Uterus (tissue), 3 donors: ENCODE measurements at regions not wholly inside any gene's neighbourhood (a gene's known extent, or its start where the extent isn't known, plus 50 kb on each side); places are given as distances from the start of the nearest gene placed in this dataset.
"Not testable (repeated sequence)": the region's sequence is repeated elsewhere in the genome, so short reads cannot be mapped to it uniquely, and the experiment has no call there.

Source experiments
- DNase-seq, 2 donors: peaks; one replicate each; pipeline ENCODE4 v3.0.0-alpha.2; 2019 to 2020
- H3K27ac ChIP-seq, 2 donors: fragments of 200-600 bp; sonication (generic); 1 replicate in 1 of 2; 2 replicates in 1 of 2; pipeline ENCODE4 v1.5.1; 2016 to 2018
- H3K27me3 ChIP-seq, 2 donors: fragments of 200-600 bp; sonication (generic); one replicate each; pipeline ENCODE4 v1.5.1; 2018 to 2019; ENCODE audit warnings: control low read depth in 1 of 2
- H3K36me3 ChIP-seq, 2 donors: fragments of 200-600 bp; sonication (generic); one replicate each; pipeline ENCODE4 v1.5.1; 2019; ENCODE audit warnings: control low read depth in 1 of 2
- H3K4me1 ChIP-seq, 2 donors: fragments of 200-600 bp; sonication (generic); one replicate each; pipeline ENCODE4 v1.5.1; 2018 to 2019; ENCODE audit warnings: control low read depth in 1 of 2
- H3K4me3 ChIP-seq, 2 donors: fragments of 200-600 bp; sonication (generic); 1 replicate in 1 of 2; 2 replicates in 1 of 2; pipeline ENCODE4 v1.5.1; 2018 to 2019; ENCODE audit warnings: mild to moderate bottlenecking in 1 of 2
- H3K9me3 ChIP-seq, 2 donors: fragments of 200-600 bp; sonication (generic); one replicate each; pipeline ENCODE4 v1.5.1; 2019; ENCODE audit warnings: control low read depth in 1 of 2
- POLR2A ChIP-seq, 2 donors: fragments of 450-650 bp; IDR thresholded peaks; one replicate each; pipeline ENCODE4 v1.6.1; 2016; ENCODE audit warnings: antibody characterized with exemption in 2 of 2, mild to moderate bottlenecking in 1 of 2, moderate library complexity in 1 of 2
- intact Hi-C: fragments of 100-400 bp; cut with DNase I; formaldehyde crosslinking; loops from one replicate; pipeline ENCODE4 v1.15.1; 2023; ENCODE audit warnings: low total_unique reads
- TF ChIP-seq, protein P1 (sequence below), 4 experiments: fragments of 200-600 bp in 2 of 4; fragments of 450-650 bp in 2 of 4; sonication (generic) in 2 of 4; IDR thresholded peaks; one replicate each; pipeline ENCODE4 v1.5.1; 2016 to 2019; ENCODE audit warnings: antibody characterized with exemption in 4 of 4, mild to moderate bottlenecking in 2 of 4, moderate library complexity in 1 of 4
- donor health status: DM: yes; HTN: yes; CAD: no.

DNA sequence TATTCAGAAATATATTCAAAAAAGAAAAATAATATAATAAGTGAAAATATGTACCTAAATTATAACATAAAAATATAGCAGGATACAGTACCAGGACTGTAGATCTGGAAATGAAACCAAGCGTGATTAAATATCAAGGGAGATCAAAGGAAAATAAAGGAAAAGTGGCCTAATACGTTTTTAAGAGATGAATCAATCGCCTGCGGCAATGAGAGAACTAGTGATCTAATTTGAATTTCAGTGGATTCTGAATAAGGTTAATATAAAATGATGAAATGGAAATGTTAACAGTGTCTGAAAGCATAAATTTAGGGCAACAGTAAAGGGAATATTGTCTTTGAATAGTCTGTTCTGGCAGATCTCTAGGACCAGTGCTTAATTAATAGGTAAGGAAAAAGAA is 1761.9 kb upstream of the ACO1 start:
- no peak for DNase-seq
- TF ChIP-seq POLR2A (IDR thresholded peaks at IDR 0.05), result no peak
- TF ChIP-seq, protein P1, sequence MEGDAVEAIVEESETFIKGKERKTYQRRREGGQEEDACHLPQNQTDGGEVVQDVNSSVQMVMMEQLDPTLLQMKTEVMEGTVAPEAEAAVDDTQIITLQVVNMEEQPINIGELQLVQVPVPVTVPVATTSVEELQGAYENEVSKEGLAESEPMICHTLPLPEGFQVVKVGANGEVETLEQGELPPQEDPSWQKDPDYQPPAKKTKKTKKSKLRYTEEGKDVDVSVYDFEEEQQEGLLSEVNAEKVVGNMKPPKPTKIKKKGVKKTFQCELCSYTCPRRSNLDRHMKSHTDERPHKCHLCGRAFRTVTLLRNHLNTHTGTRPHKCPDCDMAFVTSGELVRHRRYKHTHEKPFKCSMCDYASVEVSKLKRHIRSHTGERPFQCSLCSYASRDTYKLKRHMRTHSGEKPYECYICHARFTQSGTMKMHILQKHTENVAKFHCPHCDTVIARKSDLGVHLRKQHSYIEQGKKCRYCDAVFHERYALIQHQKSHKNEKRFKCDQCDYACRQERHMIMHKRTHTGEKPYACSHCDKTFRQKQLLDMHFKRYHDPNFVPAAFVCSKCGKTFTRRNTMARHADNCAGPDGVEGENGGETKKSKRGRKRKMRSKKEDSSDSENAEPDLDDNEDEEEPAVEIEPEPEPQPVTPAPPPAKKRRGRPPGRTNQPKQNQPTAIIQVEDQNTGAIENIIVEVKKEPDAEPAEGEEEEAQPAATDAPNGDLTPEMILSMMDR (IDR thresholded peaks at IDR 0.05), result no peak
- no peaks in the 10 kb centered on the region for H3K4me1 ChIP-seq
- no peak overlapping the region for H3K27ac ChIP-seq
- H3K4me3 ChIP-seq, result no peak overlapping the region
- intact Hi-C loops, result no loop called here
- H3K9me3 ChIP-seq, result no peaks in the 10 kb centered on the region
- no peaks in the 10 kb centered on the region for H3K27me3 ChIP-seq
- no peaks in the 10 kb centered on the region for H3K36me3 ChIP-seq

DNA sequence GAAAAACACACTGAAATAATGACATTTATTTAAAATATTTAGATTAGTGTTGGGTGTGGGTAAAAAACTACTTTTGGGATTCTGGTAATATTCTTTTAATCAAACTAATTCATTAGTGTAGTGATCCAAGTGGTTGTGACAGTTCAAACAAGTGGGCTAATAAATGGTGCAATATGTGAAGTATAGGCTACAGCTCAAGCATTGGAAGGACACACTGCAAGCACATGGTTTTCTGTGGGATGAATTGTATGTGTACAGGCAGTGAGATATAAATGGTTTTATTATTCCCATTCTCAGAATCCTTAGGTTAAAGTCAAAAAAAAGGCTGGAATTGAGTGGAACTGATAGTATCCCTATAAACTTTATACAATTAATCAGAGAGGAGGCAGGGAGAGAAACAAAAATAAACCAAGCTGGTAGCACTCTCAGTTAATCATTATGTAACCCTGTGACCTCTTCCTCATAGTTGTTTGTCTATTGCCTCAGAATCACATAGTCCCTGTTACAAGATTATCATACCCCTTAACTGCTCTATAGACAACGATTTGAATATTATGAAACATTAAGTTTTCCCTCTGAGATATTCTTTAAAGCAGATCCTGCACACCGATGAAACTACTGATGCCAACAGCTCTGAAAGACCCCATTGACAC is 1755.4 kb upstream of the ACO1 start:
- Histone ChIP-seq H3K36me3 (no peaks in the 10 kb centered on the region), H3K27me3 (no peaks in the 10 kb centered on the region)
- intact Hi-C loops, result no loop called here

DNA sequence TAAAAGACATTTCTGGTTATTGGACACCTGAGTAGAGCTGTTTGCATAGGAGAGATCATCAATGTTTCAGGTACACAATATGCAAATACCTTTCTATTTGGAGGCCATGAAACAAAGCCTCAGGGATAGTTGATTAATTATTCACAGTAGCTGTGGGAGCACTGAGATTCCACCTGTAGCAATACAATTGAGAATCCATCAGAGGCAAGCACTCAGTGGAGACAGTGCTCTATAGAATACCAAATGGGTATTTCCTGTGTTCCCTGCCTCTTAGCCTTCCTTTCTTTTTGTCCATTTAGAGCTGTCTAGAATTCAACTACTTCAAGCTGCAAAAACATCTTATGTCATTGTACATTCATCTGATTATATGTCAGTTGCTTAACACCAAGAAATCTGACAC is 1754.0 kb upstream of the ACO1 start:
- no peak for TF ChIP-seq POLR2A (IDR thresholded peaks at IDR 0.05)
- TF ChIP-seq, protein P1 (IDR thresholded peaks at IDR 0.05), result no peak
- H3K27ac ChIP-seq, result no peak overlapping the region
- no peaks in the 10 kb centered on the region for H3K27me3 ChIP-seq
- no peaks in the 10 kb centered on the region for H3K9me3 ChIP-seq
- no peak for DNase-seq
- intact Hi-C loops, result no loop called here
- no peaks in the 10 kb centered on the region for H3K4me1 ChIP-seq
- no peak overlapping the region for H3K4me3 ChIP-seq
- no peaks in the 10 kb centered on the region for H3K36me3 ChIP-seq

More for the DNA sequence above, 1755.4 kb upstream of the ACO1 start:
- Histone ChIP-seq H3K9me3 (no peaks in the 10 kb centered on the region), H3K4me1 (no peaks in the 10 kb centered on the region), H3K27ac (no peak overlapping the region), H3K4me3 (no peak overlapping the region)
- TF ChIP-seq, protein P1 (IDR thresholded peaks at IDR 0.05), result no peak
- no peak for TF ChIP-seq POLR2A (IDR thresholded peaks at IDR 0.05)
- DNase-seq, result no peak

DNA sequence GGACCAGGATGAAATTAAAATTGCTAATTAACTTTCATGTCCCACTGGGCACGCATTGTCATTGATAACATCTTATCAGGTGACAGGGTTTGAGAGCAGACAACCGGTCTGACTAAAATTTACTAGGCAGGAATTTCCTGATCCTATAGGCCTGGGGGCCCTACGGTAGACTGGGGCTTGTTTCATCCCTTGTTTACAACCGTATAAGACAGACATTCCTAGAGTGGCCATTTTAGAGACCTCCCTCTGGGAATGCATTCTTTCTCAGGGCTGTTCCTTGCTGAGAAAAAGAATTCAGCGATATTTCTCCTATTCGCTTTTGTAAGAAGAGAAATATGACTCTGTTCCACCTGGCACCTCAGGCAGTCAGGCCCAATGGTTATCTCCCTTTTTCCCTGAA is 1737.8 kb upstream of the ACO1 start:
- DNase-seq, H3K36me3 ChIP-seq, H3K4me3 ChIP-seq, H3K4me1 ChIP-seq, H3K9me3 ChIP-seq, H3K27ac ChIP-seq, intact Hi-C loops, H3K27me3 ChIP-seq: not testable (repeated sequence)

DNA sequence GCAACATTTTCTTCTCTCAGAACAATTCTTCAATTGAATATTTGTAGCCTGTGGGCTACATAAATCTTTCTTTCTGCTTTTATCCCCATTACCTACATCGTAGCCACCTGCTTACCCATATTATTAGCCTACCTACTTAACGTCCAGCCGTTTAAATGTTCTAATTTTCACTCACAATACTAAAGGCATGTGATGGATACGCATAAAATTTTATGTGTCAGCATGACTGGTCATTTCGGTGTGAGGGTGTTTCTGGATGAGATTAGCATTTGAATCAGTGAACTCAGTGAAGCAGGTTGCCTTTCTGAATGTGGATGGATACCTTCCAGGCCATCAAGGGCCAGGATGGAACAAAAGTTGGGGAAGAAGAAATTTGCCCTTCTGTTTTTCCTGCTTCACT is 1722.5 kb upstream of the ACO1 start:
- no peak overlapping the region for H3K27ac ChIP-seq
- DNase-seq, result no peak
- H3K27me3 ChIP-seq, result no peaks in the 10 kb centered on the region
- no peaks in the 10 kb centered on the region for H3K4me1 ChIP-seq
- no peaks in the 10 kb centered on the region for H3K9me3 ChIP-seq
- H3K36me3 ChIP-seq, result no peaks in the 10 kb centered on the region
- no peak overlapping the region for H3K4me3 ChIP-seq
- TF ChIP-seq, protein P1 (IDR thresholded peaks at IDR 0.05), result no peak
- no peak for TF ChIP-seq POLR2A (IDR thresholded peaks at IDR 0.05)
- intact Hi-C loops, result no loop called here
